Daoy (cell line): ENCODE measurements at regions not wholly inside any gene's neighbourhood (a gene's known extent, or its start where the extent isn't known, plus 50 kb on each side); places are given as distances from the start of the nearest gene placed in this dataset.

Experiments used
- DNase-seq: peaks from one replicate; pipeline ENCODE4 v3.0.0-alpha.2; 2015; ENCODE audit warnings: low read depth

DNA sequence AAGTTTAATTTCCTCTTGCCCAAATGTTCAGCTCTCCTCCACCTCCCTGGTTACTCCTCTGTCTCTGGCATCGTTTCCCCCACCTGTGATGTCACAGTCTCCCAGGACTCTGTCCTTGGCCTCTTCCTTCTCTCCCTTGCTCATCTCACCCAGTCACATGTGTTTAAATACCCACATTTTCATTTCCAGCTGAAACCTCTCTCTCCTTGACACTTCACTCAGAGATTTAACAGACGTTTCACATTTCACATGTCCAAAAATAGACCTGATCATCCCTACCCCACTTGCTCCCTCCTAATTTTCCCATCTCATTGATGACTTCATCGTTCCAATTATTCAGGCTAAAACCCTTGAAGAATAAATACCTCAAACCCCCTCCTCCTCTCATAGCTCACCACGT, 604.1 kb upstream of the JAG1 start:
- no peak for DNase-seq

DNA sequence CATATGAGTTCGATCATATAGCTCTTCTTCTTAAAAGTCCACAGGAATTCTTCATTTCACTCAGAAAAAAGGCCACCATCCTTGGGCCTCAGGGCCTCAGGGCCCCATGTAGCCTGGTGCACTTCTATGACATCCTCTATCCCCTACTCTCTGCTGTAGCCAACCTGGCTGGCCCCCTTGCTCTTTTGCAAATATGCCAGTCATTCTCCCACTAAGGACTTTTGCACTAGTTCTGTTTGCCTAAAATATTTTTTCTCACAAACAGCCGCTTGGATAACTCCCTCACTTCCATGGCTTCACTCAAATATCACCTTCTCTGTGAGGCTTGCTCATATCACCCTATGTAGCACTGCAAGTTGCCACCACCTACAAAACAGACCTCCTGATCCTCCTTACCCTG, 604.7 kb upstream of the JAG1 start:
- DNase-seq: no peak

DNA sequence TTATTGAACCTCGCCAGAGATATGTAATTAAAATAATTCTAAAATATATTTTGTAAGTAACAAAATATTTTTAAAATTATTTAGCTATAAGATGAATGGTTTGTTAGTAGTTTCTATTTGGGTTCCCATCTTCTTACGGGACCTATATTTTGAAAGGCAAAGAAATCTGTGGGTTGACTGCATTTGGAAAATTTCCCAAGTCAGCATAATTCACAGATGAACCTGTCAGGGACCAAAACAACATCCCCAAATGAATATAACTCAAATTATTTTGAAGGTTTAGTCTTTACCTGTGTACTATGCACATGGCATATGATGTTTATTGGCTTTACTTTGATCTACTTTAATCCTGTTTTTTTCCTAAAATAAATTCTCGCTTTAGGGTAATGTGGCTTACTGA, 607.4 kb upstream of the JAG1 start:
- DNase-seq: no peak

DNA sequence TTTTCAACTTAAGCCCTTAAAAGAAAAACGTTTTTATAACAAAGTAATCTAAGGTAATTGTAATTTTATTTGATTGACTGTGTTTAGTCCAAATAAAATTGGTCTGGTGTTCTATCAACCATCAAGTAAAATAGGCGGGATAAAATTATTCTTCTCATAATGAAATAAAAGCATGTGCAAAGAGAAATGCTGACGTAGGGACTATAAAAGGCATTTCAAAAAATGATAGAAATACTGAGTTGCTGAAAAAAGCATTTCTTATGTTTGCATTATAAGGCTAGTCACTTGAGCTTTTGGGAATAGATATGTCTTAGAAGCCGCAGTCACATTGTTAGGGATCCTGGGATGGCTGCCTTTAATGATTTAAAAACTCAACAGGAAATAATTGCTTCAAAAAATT, 608.0 kb upstream of the JAG1 start:
- DNase-seq: no peak

DNA sequence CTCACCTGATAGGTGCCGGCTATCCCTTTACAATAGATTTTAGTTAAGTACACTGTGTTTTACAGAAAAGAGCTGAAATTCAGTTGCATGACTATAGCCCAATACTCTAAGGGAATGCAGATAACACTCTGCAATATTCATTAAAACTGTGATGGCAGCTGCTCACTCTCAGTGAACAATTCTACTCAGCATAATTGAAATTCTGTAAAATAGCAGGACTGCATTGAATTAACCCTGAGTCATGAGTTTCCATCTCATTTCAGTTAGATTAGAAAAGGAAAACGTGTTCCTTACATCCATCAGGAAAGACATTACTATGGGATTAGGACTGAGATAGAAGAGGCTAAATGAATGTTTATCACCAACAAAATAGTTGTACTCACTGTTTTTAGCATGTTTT, 613.3 kb upstream of the JAG1 start:
- DNase-seq: no peak

DNA sequence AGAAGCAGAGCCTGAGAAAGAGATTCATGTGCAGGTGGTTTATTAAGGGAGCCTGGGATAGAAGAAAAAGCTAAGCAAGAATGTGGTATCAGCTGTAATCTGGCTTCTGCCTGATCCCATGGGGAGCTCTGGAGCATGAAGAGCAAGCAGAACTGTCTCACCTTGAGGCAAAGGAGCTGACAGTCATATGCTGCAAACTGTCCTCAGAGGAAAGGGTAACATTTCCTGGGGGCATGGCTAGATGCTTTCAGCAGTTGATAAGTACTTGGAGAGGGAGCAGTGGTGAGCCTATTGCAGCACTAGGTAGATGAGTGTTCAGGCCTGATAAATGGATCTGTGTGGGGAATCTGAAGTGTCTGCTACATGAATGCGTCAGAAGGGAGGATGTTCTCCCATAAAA, 621.5 kb upstream of the BTBD3 start:
- no peak for DNase-seq

DNA sequence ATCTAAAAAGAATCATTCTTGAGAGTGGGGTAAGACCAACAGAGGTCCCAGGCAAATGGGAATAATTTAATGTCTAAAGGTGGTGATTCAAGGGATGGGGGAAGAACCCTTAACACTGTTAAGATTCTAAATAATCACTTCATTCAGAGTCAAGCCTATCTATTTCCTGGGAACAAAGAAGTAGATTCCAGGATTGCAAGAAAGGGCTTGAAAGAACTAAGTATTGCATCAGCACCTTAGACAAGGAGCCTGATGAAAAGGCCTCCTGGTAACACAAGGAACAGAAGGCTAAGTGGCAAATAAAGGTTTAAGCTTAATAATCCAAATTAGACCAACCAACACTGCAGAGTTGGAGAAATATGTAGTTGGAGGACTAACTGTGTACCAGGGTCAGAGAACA, 620.7 kb upstream of the BTBD3 start:
- no peak for DNase-seq

DNA sequence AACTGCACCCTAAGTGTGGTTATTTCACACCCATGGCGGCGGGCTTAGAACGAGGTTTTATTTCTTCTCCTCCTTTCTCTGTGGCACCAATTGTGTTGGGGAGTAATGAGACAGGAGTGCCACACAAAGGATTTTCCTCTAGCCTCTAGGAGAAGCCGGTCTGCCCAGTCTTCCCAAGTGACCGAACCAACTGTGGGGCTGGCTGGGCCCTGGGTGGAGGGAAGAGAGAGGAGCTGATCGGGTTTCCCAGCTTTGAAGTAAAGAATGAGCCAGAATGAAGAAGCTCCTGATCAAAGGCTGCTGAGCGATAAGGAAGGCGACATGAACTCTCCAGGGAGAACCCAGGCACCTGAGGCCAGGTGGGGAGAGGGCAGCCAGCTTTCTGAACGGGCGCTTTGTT, 616.0 kb upstream of the BTBD3 start:
- no peak for DNase-seq

DNA sequence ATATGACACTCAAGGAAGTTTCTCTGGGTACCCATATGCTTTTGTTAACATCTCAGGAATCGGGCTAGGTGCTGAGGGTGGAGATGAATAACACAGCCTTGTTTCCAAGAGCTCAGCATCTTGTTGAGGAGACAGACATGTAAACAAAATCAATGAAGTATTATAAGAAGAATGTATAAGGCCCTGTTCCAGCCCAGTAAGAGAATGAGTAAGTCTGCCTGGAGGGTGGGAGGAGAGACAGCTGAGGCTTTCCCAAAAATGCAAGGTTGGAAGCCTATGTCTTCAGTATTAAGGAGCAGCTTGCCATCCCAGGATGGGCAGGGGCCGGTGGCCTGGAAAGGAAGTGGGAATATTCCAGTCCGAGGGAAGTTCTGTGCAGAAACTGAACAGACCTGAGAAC, 615.3 kb upstream of the BTBD3 start:
- peak; percentile 4 for DNase-seq

DNA sequence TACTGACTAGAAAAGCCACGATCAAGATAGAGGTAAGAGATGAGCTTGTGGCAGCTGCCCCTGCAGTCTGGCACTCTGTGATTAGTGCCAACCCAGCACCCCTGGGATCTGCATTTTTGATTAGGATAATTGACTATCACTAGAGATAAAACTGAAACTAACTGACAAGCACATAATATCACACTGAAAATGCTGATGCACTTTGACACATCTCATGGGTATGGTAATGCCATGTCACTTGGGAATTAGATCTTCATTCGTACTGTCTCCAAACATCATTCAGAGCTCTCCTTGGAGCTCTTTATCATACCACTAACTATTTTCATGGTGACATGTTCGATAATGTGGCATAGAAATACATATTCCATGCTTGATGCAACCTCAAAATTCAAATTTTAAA, 612.9 kb upstream of the BTBD3 start:
- DNase-seq: no peak

DNA sequence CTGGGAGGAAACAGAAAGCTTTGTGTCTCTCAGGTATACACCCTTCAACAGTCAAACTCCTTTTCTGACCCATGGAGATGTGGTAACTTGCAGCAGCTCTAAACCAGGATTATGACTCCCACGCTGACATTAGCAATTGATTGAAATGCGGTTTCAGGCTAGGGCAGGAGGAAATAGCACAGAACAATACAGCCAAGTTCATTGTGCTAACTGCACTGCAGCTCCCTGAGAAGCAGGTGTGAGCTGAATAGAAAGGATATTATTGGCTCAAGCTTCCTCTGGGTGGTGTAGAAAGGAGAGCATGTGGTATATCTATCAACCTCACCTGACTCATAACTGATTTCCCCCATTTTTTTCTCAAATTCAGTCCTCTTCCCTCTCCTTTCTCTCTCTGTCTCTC, 612.3 kb upstream of the BTBD3 start:
- DNase-seq: no peak

DNA sequence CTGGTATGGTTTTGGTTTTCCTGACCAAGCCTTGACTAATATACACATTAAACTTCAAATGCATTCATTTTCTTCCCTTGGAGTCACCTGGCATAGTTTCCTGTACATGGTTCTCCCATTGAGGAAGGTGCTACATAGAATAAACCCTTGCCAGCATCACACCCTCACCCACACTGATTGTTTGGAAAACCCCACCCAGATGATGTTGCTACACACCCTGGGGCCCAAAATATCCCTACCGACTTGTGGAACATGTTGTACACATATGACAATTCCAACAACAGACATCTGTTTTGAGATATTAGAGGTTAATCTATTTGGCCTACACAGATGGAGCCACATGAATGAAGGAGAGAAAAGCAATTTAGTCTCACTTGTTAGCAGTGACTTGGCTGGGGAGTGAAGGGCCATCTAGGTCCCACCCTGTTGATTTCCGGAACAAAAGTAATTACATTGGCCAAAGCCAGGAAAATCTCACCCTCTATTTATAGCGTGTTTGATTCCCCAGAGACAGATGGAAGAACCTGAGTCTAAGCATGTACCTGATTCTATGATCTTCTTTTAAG, 606.0 kb upstream of the BTBD3 start:
- DNase-seq: no peak

DNA sequence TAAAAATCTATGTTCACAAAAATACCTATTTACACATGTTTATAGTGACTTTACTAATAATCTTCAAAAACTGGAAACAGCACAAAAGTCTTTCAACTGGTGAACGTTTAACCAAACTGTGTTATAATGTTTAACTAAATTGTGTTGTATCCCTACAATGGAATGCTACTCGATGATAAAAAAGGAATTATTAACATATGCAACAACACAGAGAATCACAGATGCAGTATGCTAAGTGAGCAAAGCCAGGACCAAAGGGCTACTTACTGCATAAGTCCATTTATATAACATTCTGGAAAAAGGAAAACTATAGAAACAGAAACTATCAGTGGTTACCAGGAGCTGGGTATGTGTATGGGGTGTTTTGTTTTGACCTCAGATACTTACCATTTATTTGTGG, 602.2 kb upstream of the BTBD3 start:
- no peak for DNase-seq

DNA sequence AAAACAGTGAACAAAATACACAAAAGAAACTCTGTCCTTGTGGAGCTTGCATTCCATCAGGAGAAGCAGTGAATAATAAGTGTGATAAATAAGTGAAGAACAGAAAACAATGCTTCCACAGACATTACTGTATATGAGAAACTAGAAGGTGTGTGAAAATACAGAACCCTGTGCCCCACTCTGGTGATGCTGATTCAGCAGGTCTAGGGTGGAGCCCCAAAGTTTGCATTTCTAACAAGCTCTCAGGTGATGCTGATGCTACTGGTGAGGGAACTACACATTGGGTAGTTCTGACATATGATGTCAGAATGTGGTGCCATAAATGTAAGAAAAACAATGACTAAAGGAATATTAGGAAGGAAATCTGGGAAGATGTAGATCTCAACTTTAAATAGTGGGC, 601.4 kb upstream of the BTBD3 start:
- DNase-seq: no peak

DNA sequence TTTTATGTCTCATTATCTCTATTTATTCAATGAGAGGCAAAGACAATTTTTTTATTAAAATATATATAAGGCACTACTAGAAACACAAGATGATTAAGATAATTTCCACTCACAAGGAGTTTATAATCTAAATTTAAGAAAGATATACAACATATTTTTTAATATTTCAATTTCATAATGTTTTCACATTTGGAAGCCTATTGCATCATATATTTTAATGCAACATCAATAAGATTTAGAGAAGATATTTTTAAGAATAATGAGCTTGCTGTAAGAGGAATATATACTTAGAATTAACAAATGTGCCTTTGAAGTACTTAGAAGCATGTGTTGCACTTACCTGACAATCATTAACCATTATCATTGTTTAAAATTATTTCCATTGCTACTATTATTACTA, 597.7 kb upstream of the BTBD3 start:
- DNase-seq: no peak

DNA sequence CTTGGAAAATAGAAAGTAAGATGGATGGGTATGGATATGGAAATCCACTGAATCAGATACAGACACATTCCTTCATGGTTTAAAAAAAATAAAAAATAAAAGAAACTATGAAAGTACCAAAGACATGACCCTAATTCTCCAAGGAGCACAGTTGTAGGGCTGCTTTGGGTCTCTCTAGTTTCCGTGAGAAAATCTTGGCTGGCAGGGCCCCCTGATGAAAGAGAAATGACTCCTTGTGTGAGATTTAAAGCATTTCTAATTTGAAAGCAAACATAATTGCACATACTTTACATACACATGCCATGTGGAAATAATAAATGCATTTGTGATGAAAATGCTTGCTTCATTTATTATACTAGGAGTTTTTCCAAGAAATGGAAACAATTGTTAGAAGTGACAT, 593.9 kb upstream of the BTBD3 start:
- no peak for DNase-seq

DNA sequence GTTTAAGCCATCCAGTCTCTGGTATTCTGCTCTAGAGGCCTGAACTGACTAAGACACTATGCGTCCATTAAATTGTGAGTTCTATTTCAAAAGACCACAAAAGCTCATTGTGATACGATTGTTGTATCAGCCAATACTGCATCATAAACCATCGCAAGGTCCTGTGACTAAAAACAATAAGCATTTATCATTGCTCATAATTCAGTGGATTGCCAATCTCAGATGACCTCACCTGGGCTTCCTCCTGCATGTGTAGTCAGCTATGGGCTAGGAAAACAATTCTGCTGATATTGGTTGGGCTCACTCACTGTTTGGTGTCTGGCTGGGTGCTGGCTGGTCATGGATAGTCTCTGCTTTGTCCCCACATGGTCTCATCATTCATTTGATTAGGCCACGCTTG, 592.7 kb upstream of the BTBD3 start:
- DNase-seq: peak; percentile 20

DNA sequence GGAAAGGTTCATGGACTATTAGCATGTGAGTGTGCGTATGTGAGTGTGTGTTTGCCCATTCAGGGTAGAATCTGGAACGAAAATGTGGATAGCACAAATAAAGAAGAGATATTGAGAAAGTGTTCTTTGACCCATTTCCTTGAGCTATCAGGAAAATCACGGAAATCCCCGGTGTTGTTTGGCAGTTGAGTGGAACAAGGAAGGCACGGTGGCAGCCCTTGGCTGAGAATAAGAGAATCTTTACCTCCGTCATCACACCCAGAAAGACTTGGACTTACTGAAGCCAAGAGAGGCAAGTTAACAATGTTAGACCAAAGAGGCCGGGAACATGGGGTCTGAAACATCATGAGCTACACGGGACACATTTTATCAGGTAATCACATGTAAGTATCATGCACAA, 588.9 kb upstream of the BTBD3 start:
- DNase-seq: no peak

DNA sequence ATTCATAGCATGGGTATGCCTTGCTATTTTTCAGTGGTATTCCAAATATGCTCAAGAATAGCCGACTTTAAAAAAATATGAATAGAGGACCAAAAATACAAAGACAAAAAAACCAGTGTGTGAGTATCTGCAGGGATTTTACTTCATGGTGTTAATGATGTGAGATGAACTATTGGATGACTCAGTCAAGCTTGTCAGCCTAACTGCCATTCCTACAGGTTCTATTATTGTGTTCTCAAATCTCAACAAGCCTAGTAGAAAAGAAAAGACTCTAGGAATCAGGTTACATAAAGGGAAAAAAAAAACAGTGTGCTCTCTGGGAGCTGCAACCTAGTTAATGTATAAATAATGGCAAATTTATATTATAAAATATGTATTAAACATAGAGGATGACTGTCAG, 588.4 kb upstream of the BTBD3 start:
- DNase-seq: peak; percentile 22

DNA sequence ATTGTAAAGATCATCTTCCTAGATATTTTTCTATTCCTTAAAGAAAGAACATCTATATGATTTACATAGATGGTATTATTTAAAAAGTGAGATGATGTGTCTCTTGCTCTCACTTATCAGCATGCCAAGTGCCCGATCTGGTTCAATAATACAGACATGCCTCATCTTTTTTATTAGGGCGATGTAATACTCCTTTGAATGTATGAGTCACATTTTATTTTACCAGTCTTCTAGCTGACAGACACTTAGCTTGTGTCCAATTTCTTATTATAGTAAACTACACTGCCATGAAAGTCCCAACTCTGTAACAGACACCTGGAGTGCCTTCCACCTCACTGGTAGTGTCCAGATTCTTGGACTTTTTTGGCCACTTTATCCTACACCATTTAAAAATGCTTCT, 586.6 kb upstream of the BTBD3 start:
- no peak for DNase-seq

DNA sequence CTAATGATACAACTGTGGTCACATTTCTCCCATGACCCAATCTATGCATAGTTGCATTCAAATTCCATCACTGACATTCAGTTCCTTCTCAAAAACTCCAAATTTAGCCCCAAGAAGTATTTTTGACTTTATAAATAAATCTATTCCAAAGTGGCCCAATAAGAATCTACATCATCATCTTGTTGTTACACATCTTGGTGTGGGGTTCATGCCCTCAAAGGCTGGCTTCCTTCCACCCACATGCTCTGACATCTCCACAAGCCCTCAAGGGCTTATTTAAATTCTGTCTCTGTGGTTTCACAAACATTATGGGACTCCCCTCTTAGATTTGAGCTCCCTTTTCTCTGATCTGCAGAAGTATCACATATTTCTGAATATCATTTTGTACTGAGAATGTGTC, 585.3 kb upstream of the BTBD3 start:
- DNase-seq: no peak

DNA sequence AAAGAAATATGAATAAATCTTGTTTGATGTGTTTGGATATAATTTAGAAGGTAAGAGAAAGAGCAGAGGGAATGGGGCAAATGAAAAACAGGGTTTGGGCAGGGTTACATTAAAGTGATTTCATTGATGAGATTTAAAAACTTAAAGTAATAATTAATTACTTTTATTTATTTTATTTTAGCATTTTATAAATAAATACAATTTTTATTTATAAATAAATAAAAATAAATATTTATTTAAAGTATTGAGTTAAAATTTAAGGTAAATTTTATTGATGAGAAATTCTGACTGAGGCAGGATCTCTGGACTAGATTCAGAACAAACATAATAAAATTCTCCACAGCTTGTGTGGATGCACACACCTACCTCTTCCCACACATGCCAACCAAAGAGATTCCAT, 584.1 kb upstream of the BTBD3 start:
- DNase-seq: no peak

DNA sequence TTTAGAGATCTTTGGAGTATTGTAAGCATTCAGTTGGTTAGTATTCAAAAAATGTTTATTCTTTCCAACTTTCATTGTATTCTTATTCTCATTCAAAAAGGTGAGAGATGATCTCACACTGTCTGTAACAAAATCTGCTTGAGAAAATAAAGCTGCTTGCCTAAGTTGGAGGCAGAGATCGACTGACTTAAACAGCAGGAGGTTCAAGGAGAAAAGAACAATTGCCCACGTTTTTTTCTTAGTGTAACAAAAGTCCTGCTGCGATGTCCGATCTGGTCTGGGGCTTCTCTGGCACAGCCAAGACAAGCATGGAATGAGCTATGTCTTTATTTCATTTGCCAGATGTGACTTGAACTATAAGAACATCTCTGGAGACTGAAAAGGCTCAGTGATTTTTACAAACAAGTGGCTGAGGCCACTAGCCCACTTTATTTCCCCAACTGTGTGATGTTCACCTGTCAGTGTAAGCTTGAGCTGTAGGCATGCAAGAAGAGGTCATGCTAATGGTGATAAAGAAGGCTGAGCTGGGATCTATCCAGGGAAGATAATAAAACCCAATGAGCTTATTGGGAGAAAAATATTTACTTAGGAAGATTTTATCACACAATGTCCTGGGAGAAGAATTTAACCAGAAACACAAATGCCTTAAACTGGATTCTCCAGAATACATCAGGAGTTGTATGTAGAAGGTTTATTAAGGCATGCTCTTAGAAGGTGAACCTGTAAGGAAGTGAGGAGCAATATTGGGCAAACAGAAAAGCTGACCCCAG, 580.1 kb upstream of the BTBD3 start:
- DNase-seq: no peak
